ENCODE measurements at regions not wholly inside any gene's neighbourhood (a gene's known extent, or its start where the extent isn't known, plus 50 kb on each side); places are given as distances from the start of the nearest gene placed in this dataset.

DNA sequence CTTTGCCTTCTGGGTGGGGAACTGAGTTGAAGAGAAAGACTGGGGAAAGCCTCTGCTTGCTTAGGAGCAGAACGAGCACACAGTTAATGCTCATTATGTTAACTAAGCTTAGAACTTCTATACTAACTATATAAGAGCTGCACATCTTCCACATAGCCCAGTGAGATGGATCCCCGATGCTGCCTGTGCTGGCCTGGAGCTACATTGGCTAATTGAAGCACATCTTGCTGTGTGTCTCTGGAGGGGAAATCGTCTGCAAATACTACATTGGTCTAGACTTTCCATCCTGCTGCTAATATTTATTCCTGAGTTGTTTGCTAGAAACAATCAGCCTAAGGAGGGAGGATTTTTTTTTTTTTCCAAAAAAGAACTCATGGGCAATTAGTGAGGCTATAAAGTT is 406.3 kb downstream of the HAPSTR1 start:
- TF ChIP-seq, protein P1, sequence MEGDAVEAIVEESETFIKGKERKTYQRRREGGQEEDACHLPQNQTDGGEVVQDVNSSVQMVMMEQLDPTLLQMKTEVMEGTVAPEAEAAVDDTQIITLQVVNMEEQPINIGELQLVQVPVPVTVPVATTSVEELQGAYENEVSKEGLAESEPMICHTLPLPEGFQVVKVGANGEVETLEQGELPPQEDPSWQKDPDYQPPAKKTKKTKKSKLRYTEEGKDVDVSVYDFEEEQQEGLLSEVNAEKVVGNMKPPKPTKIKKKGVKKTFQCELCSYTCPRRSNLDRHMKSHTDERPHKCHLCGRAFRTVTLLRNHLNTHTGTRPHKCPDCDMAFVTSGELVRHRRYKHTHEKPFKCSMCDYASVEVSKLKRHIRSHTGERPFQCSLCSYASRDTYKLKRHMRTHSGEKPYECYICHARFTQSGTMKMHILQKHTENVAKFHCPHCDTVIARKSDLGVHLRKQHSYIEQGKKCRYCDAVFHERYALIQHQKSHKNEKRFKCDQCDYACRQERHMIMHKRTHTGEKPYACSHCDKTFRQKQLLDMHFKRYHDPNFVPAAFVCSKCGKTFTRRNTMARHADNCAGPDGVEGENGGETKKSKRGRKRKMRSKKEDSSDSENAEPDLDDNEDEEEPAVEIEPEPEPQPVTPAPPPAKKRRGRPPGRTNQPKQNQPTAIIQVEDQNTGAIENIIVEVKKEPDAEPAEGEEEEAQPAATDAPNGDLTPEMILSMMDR (IDR thresholded peaks at IDR 0.05), result no peak
- TF ChIP-seq POLR2A (IDR thresholded peaks at IDR 0.05), result no peak

All from uterus (tissue), 2 donors.